ENCODE measurements at regions not wholly inside any gene's neighbourhood (a gene's known extent, or its start where the extent isn't known, plus 50 kb on each side); places are given as distances from the start of the nearest gene placed in this dataset.
"Not testable (repeated sequence)": the region's sequence is repeated elsewhere in the genome, so short reads cannot be mapped to it uniquely, and the experiment has no call there.

- TF ChIP-seq CTCF (IDR thresholded peaks at IDR 0.05; ENCODE audit: insufficient read depth, low read length) = no peak
- no peak overlapping the region for H3K4me3 ChIP-seq (ENCODE audit: low read depth, low read length)
- DNase-seq (ENCODE audit: low read depth) = no peak
These were observed 78.1 kb upstream of the RUNX3 start for GRCh38 chr1:25008192-25008485.

GRCh38 chr1:25007390-25008191 is 77.5 kb upstream of the RUNX3 start:
- DNase-seq (ENCODE audit: low read depth) = not testable (repeated sequence)

GRCh38 chr1:25006770-25007169 is 76.7 kb upstream of the RUNX3 start:
- H3K4me3 ChIP-seq (ENCODE audit: low read depth, low read length) = no peak overlapping the region
- no peak for TF ChIP-seq CTCF (IDR thresholded peaks at IDR 0.05; ENCODE audit: insufficient read depth, low read length)
- DNase-seq (ENCODE audit: low read depth) = peak; percentile 12

More at GRCh38 chr1:25007390-25008191, 77.5 kb upstream of the RUNX3 start:
- not testable (repeated sequence) for H3K4me3 ChIP-seq (ENCODE audit: low read depth, low read length)

GRCh38 chr1:25004355-25004754 is 74.3 kb upstream of the RUNX3 start:
- DNase-seq (ENCODE audit: low read depth) = no peak
- no peak overlapping the region for H3K4me3 ChIP-seq (ENCODE audit: low read depth, low read length)
- no peak for TF ChIP-seq CTCF (IDR thresholded peaks at IDR 0.05; ENCODE audit: insufficient read depth, low read length)

- DNase-seq (ENCODE audit: low read depth) = no peak
- no peak for TF ChIP-seq CTCF (IDR thresholded peaks at IDR 0.05; ENCODE audit: insufficient read depth, low read length)
- no peak overlapping the region for H3K4me3 ChIP-seq (ENCODE audit: low read depth, low read length)
These were observed 73.5 kb upstream of the RUNX3 start for GRCh38 chr1:25003457-25004190.

DNA sequence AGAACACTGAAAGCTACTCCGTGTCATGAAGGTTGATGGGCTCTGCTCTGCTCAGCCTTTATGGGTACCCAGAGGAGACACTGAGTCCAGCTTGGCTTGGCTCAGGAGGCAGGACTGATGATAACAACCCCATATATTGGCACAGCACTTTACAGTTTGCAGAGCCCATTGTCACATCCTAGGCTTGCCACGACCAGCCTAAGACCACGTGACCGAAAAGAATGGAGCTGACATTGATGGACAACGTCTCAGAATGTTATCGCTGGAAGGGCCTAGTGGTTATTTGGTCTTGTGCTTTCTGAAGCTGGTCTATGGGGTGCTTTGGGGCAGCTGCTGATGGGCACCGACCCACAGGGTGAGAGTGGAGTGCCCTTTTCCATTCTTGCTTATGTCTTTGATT is 72.9 kb upstream of the RUNX3 start:
- no peak for TF ChIP-seq CTCF (IDR thresholded peaks at IDR 0.05; ENCODE audit: insufficient read depth, low read length)
- no peak overlapping the region for H3K4me3 ChIP-seq (ENCODE audit: low read depth, low read length)
- no peak for DNase-seq (ENCODE audit: low read depth)

DNA sequence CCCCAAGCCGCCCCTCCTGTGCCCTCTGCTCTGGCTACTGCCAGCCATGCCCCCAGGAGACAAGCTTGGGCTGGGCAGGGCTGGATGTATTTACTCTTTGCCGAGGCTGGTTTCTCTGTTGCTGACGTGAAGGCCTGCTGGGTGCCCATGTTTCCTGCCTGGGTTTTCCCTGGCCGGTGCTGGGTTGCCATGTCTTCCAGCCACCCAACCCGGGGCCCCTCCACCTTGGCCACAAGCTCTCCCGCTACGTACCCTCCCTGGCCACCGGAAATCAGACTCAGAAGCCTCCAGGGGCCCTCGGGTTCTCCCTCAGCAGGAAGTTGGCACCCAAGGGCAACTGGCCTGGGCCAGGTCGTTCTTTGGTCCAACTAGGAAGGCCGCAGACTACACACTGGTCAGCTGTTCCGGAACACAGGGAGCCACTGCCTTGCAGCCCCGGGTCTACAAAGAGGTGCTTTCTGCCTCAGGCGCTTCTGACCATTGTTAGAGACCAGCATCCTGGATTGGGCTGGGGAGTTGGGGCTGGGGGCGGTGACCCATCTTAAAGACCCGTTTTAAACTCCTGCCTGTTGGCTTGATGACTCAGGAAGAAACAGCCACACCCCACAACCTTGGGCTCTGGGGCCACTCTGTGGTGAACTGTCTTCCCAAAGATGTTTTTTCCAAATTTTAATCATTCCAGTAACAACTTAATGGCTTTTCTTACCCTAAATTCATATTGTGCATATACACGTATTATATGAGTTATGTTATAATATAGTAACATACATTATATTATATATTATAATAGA is 71.2 kb upstream of the RUNX3 start:
- H3K4me3 ChIP-seq (ENCODE audit: low read depth, low read length) = no peak overlapping the region
- DNase-seq (ENCODE audit: low read depth) = no peak
- TF ChIP-seq CTCF (IDR thresholded peaks at IDR 0.05; ENCODE audit: insufficient read depth, low read length) = no peak

All from fibroblast of the aortic adventitia (primary cell).